ENCODE measurements at regions not wholly inside any gene's neighbourhood (a gene's known extent, or its start where the extent isn't known, plus 50 kb on each side); places are given as distances from the start of the nearest gene placed in this dataset.
A peak's percentile ranks its signal among the peaks of the same experiment; 100 is the strongest.

DNA sequence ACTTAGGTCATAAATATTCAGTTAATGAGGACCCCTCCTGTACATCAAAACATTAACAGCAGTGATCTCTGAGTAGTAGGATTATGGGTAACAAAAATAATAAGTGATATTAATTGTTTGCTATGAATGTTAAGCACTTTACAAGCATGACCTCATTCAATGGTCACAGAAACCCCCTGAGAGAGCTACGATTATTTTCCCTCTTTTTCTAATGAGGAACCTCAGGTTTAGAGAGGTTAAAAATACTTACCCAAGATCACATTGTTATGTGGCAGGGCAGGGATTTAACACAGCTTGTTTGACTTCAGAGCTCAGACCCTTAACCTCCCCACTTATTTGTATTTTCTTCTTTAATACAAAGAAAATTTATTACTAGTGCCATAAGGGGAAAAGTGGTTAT lies 228.2 kb downstream of the TBL1XR1 start:
- DNase-seq (ENCODE audit: low spot score): no peak

- DNase-seq (ENCODE audit: low spot score): no peak
These were observed 228.7 kb downstream of the TBL1XR1 start for GRCh38 chr3:176968631-176969030.

DNA sequence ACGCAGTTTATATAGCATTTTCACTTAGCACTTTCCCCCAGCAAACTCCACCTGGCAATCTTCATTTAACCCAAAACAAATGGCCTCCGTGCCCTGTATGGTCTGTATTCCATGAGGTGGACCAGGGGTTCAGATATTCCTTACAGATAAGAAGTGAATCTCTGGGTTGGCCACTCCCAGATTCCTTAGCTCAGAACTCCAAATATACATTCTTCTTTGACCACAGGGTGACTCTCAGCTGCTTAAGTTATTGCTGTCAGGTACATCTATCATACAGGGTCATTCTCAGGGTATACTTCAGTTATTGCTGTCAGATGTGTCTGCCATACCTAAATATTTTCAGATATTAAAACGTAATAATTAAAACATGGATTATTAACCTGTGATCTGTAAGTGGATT lies 229.8 kb downstream of the TBL1XR1 start:
- DNase-seq (ENCODE audit: low spot score): peak; percentile 73

GRCh38 chr3:176964661-176965060 lies 232.6 kb downstream of the TBL1XR1 start:
- no peak for DNase-seq (ENCODE audit: low spot score)

DNA sequence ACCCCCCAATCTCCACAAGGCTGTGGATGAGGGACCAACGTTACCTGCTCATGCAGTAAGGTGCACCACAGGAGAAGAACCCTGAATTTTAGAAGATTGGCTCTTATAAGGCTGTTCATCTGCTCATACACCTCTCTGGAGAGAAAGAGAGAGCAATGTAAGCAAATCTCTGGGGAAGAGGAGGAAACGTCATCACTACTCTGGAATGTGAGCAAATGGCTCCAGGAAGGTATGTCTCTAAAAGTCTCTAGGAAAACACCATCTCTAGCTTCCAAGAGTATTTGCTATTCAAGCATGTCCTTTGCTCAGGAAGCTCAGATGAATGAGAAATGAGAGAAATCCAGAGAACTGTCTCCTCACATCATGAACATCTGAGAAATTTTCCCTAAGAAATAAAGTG lies 235.4 kb downstream of the TBL1XR1 start:
- peak; percentile 22 for DNase-seq (ENCODE audit: low spot score)

- no peak for DNase-seq (ENCODE audit: low spot score)
These were observed 237.4 kb downstream of the TBL1XR1 start for GRCh38 chr3:176959867-176960266.

DNA sequence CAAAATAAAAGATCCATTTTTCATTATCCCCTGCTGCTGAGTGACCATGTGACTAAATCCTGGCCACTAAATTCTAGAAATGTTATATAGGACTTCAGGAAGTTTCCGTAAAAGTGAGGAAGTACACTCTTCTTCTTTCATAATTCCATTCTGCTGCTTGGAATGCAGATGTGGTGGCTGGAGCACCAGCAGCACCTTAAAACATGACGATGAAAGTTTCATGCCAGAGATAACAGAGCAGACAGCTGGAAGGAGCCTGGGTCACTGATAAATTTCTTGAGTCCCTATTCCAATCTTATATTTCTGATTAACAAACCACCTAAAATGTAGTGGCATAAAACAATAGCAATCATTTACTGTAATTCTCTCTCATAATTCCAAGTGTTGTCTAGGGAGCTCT lies 238.7 kb downstream of the TBL1XR1 start:
- DNase-seq (ENCODE audit: low spot score): no peak

GRCh38 chr3:176954517-176954916 lies 242.8 kb downstream of the TBL1XR1 start:
- DNase-seq (ENCODE audit: low spot score): no peak

- peak; percentile 37 for DNase-seq (ENCODE audit: low spot score)
These were observed 243.9 kb downstream of the TBL1XR1 start for GRCh38 chr3:176953106-176954060.

DNA sequence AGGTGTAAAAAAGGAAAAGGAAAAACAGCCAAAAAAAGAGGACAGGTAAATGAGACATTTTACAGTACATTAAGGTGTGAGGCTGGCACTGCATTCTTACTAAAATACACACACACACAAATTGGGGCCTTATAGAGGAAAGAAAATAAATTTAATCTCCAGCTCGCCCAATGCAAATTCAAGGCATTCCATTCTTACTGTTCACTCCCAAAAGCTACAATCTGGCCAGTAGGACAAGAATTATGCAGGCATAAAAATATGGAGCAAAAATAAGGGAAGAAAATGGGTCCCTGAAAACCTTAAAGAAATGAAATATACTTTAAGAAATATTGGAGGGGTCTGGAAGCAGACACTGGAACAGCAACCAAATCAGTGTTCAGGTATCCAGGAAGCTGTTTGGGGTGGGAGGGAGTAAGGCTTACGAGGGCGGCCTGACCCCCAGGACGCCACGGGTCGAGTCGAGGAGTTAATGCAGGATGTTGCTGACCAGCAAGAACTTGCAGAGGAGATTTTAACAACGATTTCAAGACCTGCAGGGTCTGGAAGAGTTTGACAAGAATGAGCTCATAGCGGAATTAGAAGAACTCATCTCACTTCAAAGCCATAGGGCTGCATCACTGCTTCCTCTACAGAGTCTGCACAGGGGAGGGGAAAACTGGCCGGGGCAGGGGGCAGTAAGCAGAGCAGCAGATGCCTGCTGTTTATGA lies 245.5 kb downstream of the TBL1XR1 start:
- no peak for DNase-seq (ENCODE audit: low spot score)

GRCh38 chr3:176951144-176951543 lies 246.1 kb downstream of the TBL1XR1 start:
- DNase-seq (ENCODE audit: low spot score): no peak

DNA sequence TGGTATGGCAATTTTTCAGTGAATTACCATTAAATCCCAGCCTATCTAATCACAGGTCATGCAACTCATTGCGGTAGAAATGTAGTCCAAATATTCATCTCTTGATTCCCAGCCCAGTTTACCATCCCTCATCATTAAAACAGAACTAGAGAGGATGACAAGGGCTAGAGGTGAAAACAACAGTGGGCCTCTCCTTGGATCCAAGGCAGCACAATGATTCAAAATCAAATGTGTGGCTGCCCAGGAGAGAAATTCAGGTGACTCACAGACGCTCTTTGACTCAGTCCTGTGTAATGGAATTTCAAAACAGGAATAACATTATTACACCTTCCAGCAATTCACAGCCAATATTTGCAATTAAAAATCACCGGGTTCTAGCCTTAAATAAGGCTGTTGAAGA lies 246.5 kb downstream of the TBL1XR1 start:
- peak; percentile 84 for DNase-seq (ENCODE audit: low spot score)

- no peak for DNase-seq (ENCODE audit: low spot score)
These were observed 249.1 kb downstream of the TBL1XR1 start for GRCh38 chr3:176948151-176948550.

DNA sequence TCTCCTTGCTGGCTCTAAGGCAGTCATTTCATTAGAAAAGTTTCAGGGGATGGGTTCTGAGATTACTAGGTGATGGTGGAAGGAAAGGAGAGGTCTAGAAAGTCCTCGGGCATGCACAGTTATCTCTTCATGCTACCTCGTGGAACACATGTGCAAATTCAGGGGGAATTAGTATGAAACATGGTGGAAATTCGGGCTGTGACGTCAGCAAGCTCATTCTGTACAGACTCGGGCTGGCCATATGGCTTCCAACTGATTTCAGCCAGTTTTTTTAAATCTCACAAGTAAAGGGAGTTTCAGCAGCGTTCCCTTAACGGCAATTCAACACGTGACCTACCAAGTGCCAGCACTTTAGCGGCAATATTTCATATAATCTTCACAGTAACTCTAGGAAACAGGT lies 251.1 kb downstream of the TBL1XR1 start:
- no peak for DNase-seq (ENCODE audit: low spot score)

GRCh38 chr3:176942305-176942704 lies 255.0 kb downstream of the TBL1XR1 start:
- DNase-seq (ENCODE audit: low spot score): no peak

GRCh38 chr3:176941689-176942088 lies 255.6 kb downstream of the TBL1XR1 start:
- DNase-seq (ENCODE audit: low spot score): no peak

DNA sequence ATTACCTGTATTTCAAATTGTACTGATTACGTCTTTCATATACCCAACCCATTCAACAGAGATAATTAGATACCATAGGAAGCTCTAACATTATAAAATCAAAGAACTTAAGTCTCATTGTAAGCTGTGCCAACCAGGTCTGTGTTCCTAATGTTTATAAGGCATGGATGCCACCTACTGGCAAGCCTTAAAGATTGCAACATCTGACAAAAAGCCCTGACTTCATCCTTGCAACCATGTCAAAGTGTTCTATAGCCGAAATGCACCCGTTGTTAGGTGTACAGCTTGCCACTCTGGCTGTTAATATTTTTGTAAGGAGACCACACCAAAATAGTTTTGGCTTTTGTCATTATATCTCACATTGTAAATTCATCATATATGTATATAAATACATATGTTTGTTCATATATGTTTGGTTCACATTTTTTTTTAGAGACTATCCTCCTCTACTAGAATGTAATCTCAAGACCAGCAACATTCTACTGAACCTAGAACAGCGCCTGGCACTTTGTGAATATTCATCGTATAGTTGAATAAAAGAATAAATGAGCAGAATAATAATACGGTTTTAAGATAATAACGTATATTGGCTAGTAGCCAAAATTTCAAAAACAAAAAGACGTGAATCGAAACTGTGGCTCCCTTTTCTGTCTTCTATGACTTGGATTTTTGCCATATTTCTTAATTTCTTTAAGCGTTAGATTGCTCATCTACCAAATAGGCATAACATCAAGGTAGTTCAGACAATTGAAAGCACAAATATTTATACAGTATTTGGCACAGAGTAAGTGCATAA lies 258.1 kb downstream of the TBL1XR1 start:
- DNase-seq (ENCODE audit: low spot score): peak; percentile 82

GRCh38 chr3:176937994-176938393 lies 259.3 kb downstream of the TBL1XR1 start:
- no peak for DNase-seq (ENCODE audit: low spot score)

GRCh38 chr3:176937541-176937940 lies 259.7 kb downstream of the TBL1XR1 start:
- DNase-seq (ENCODE audit: low spot score): no peak

GRCh38 chr3:176935194-176935888 lies 261.9 kb downstream of the TBL1XR1 start:
- no peak for DNase-seq (ENCODE audit: low spot score)

GRCh38 chr3:176934698-176935097 lies 262.6 kb downstream of the TBL1XR1 start:
- DNase-seq (ENCODE audit: low spot score): no peak

DNA sequence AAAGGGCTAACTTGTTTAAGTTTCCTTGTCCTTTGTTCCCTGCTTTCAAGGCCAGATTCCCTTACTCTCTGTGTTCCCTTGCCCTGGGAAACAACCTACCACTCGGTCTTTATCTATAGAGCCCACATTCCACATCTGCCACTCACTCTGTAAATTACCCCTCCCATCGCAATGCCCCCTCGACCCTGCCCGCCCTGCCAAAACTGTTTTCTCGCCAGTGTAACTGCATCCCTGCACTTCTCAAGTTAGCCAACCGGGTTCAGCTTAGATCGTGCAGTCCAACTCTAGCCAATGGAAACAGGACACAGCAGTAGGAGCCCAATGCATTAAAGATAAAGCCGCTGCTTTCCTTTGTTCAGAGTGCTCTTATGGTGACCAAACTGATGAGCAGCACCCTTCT lies 263.6 kb downstream of the TBL1XR1 start:
- DNase-seq (ENCODE audit: low spot score): no peak
